ENCODE measurements at regions not wholly inside any gene's neighbourhood (a gene's known extent, or its start where the extent isn't known, plus 50 kb on each side); places are given as distances from the start of the nearest gene placed in this dataset.

DNA sequence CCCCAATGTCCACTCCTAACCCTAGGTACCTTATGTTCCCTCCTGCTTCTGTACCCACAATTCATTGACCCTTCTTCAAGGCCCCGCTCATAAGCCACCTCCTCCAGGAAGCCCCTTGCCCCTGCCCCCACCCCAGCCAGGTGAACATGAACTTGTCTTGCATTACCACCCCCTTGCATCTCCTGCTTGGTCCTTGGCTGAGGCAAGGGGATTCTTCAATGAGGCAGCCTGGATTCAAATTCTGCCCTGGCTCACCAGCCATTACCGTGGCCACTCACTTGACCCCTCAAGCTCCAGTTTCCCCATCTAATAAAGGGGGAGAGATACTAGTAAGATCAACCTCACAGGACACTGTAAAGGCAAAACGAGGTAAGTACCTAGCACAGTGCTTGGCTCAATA, 193.1 kb downstream of the DICER1 start:
- H3K9me3 ChIP-seq (ENCODE audit: control insufficient read depth, low read length, poor library complexity, severe bottlenecking), result no peaks in the 10 kb centered on the region
- ATAC-seq (no peak), DNase-seq (no peak)
- Mint-ChIP-seq H3K4me1 (peaks cover 2% of the 10 kb centered on the region), H3K27me3 (peaks cover 42% of the 10 kb centered on the region), H3K27ac (no peak overlapping the region), H3K4me3 (no peak overlapping the region), H3K36me3 (ENCODE audit: low read depth) (no peaks in the 10 kb centered on the region)

DNA sequence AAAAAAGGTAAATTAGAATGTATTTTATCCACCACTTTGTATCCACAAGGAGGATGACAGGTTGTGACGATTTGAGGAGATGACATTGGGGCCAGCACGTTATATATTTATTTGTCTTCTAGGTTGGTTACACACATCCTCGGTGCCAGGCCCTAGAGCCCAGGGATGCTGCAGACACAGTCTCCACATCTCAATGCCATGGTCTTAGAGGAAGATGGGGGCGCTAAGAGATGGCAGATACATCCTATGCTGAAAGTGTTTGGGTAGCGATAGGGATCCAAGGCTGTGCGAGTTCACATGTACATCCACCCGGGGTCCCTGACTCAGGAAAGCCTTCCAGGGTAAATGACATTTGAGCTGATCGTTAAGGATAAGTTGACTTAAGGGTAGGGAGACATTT, 193.1 kb upstream of the GSC start:
- H3K4me1 Mint-ChIP-seq, result peaks cover 2% of the 10 kb centered on the region
- no peak overlapping the region for H3K27ac Mint-ChIP-seq
- no peaks in the 10 kb centered on the region for H3K9me3 ChIP-seq (ENCODE audit: control insufficient read depth, low read length, poor library complexity, severe bottlenecking)
- no peak for DNase-seq
- ATAC-seq, result no peak
- no peak overlapping the region for H3K4me3 Mint-ChIP-seq
- no peaks in the 10 kb centered on the region for H3K36me3 Mint-ChIP-seq (ENCODE audit: low read depth)
- H3K27me3 Mint-ChIP-seq, result peaks cover 46% of the 10 kb centered on the region

DNA sequence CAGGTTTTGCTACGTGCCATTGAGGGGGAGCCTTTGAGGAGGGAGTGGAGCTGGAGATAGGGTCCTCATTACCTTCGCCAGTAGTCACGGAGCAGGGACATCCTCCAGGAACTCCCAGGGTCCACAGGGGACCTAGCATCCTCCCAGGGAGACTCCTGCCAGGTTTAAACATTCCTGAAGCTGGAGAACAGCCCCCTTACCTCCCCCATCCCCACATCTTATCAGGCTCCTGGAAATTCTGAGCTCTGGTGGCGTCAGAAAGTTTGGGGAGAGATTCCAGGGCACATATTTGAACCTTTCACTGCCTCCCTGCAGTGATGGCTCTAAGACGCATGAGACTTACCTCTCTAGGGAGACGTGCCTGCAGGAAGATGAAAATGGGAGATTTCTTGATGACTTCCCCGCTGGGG, 192.3 kb upstream of the GSC start:
- Mint-ChIP-seq H3K27me3 (peaks cover 46% of the 10 kb centered on the region), H3K27ac (no peak overlapping the region), H3K4me3 (no peak overlapping the region), H3K4me1 (peaks cover 2% of the 10 kb centered on the region), H3K36me3 (ENCODE audit: low read depth) (no peaks in the 10 kb centered on the region)
- ATAC-seq, result no peak
- H3K9me3 ChIP-seq (ENCODE audit: control insufficient read depth, low read length, poor library complexity, severe bottlenecking), result no peaks in the 10 kb centered on the region
- DNase-seq, result no peak

DNA sequence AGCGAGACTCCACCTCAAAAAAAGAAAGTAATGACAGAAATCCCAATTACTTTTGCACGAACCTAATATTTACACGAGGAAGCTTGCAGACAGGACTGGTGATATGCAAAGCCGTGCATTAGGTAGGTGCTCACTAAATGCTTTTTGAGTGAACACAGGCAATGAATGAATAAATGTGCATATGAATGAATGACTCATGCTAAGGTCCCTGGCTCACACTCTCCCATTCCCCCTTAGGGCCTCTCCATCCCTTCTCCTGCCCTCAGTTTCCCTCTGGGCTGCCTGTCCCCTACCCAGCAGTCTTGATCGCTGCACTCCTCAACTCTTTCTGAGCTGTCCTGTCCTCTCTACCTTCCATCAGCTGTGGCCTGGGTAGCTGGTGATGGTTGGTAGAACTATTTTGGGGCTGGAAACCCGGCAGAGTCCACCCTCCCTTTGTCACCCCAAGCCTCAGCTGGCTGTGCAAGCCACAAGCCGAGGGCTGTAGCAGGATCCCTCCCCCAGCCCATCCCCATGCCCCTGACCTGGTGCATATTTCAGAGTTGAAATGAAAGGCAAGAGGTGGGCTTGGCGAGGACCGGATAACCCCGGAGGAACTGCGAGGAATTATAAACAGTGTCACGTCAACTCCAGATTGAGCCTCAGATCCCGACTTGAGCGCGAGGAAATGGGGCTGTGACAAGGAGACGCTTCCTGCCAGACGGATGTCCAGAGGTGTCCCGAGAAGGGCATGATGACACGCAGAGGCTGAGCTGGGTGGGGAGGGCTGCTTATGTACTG, 191.7 kb upstream of the GSC start:
- H3K36me3 Mint-ChIP-seq (ENCODE audit: low read depth), result no peaks in the 10 kb centered on the region
- ATAC-seq (no peak), DNase-seq (no peak)
- peaks cover 2% of the 10 kb centered on the region for H3K4me1 Mint-ChIP-seq
- no peak overlapping the region for H3K4me3 Mint-ChIP-seq
- H3K27me3 Mint-ChIP-seq, result peaks cover 49% of the 10 kb centered on the region
- H3K27ac Mint-ChIP-seq, result no peak overlapping the region
- no peaks in the 10 kb centered on the region for H3K9me3 ChIP-seq (ENCODE audit: control insufficient read depth, low read length, poor library complexity, severe bottlenecking)

DNA sequence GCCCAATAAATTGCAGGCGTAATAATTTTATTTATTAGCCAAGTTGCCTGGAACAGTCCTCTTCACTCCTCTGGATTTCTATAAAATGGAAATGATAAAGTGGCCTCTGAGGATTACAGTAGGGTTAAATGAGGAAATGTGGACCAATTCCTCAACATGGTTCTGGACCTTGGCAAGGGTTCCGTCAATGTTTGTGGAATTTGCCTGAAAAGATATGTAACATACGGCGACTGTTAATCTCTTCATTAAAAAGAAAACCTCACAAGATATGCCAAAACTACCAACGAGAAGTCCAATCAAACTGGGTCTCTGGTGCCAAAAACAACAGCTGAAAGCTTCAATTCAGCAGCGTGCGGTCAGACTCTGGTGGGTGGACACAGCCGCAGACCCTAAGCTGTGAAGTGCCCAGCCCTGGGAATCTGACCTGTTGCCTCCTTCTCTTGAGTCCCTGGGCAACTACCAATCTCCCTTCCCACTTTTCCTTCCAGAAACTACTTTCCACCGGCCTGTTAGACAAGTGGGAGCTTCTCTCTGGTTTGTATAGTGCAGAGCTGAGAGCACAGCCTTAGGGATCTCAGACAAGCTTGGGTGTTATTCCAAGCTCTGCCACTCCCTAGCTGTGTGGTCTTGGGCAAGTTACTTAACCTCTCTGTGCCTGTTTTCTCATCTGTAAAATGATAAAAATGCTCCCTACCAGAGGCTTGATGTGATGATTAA, 190.5 kb upstream of the GSC start:
- peaks cover 41% of the 10 kb centered on the region for H3K27me3 Mint-ChIP-seq
- H3K4me3 Mint-ChIP-seq, result no peak overlapping the region
- no peaks in the 10 kb centered on the region for H3K9me3 ChIP-seq (ENCODE audit: control insufficient read depth, low read length, poor library complexity, severe bottlenecking)
- H3K4me1 Mint-ChIP-seq, result peaks cover 2% of the 10 kb centered on the region
- no peak overlapping the region for H3K27ac Mint-ChIP-seq
- no peaks in the 10 kb centered on the region for H3K36me3 Mint-ChIP-seq (ENCODE audit: low read depth)
- DNase-seq (no peak), ATAC-seq (no peak)

DNA sequence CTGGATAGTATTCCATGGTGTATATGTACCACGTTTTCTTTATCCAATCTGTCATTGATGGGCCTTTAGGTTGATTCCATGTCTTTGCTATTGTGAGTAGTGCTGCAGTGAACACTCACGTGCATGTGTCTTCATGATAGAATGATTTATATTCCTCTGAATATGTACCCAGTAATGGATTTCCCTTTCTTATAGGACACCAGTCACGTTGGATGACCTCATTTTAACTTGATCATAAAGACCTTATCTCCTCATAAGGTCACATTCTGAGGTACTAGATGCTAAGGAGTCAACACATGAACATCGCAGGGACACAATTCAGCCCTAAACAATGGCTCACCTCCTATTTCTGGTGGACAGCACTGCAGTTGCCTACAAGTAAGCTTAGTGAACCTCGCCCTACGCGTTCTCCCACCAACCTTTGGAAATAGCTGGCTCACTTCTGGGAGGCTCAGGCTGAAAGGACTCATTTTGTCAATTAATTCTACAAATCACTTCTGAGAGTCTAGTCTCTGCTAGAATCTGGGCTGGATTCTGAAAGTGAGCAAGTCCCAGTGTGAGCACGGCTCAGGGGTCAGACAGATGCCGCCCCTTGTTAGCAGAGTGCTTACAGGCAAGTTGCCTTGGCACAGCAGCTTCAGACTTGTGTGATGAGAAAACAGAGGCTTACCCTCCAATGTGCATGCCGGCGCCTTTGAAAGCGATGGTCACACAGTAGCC, 183.8 kb upstream of the GSC start:
- H3K4me1 Mint-ChIP-seq, result no peaks in the 10 kb centered on the region
- peaks cover 28% of the 10 kb centered on the region for H3K27me3 Mint-ChIP-seq
- H3K4me3 Mint-ChIP-seq, result no peak overlapping the region
- ATAC-seq, result no peak
- no peak overlapping the region for H3K27ac Mint-ChIP-seq
- H3K9me3 ChIP-seq (ENCODE audit: control insufficient read depth, low read length, poor library complexity, severe bottlenecking), result no peaks in the 10 kb centered on the region
- no peak for DNase-seq
- no peaks in the 10 kb centered on the region for H3K36me3 Mint-ChIP-seq (ENCODE audit: low read depth)

DNA sequence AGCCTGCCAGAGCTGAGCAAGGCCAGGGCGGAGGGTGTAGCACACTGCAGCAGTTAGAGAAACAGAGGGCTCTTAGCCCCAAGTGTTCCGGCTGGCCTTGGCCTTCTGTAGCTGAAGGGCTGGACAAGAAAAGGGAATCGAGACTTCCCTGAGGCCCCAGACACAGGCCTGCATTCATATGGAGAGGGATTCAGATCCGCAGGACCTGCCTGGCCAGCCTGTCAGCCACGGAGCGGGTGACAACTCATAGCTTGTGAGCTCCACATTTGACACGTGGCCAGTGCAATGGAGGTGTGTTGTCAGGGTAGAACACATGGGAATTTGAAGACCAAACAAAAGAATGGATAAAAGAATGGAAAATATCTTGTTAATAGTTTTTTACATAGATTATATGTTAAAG, 182.2 kb upstream of the GSC start:
- H3K27me3 Mint-ChIP-seq, result peaks cover 17% of the 10 kb centered on the region
- no peaks in the 10 kb centered on the region for H3K9me3 ChIP-seq (ENCODE audit: control insufficient read depth, low read length, poor library complexity, severe bottlenecking)
- no peak for ATAC-seq
- no peaks in the 10 kb centered on the region for H3K36me3 Mint-ChIP-seq (ENCODE audit: low read depth)
- no peak overlapping the region for H3K4me3 Mint-ChIP-seq
- DNase-seq, result no peak
- H3K27ac Mint-ChIP-seq, result no peak overlapping the region
- no peaks in the 10 kb centered on the region for H3K4me1 Mint-ChIP-seq

DNA sequence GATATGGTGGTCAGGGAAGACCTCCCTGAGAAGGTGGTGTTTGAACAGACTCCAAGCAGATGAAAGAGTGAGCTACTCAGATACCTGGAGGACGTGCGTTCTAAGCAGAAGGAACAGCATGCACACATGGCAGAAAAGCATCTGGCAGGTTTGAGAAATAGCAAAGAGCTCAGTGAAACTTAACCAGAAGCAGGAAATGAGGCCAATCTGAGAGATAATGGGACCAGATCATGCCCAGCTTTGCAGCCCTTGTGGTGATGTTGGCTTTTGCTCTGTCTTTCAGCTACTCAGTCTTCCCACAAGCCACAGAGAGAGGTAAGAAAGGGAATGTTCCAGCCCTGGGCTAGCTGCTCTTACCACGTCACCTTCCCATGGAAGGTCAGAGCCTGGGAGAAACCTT, 176.3 kb upstream of the GSC start:
- H3K4me3 Mint-ChIP-seq, result peak overlapping the region; percentile 76
- DNase-seq, result peak in 1 of 3 donors; percentile 11
- H3K27ac Mint-ChIP-seq, result peak overlapping the region; percentile 92
- no peaks in the 10 kb centered on the region for H3K9me3 ChIP-seq (ENCODE audit: control insufficient read depth, low read length, poor library complexity, severe bottlenecking)
- H3K27me3 Mint-ChIP-seq, result peaks cover 11% of the 10 kb centered on the region
- ATAC-seq, result peak; percentile 78
- no peaks in the 10 kb centered on the region for H3K36me3 Mint-ChIP-seq (ENCODE audit: low read depth)
- peaks cover 10% of the 10 kb centered on the region for H3K4me1 Mint-ChIP-seq

DNA sequence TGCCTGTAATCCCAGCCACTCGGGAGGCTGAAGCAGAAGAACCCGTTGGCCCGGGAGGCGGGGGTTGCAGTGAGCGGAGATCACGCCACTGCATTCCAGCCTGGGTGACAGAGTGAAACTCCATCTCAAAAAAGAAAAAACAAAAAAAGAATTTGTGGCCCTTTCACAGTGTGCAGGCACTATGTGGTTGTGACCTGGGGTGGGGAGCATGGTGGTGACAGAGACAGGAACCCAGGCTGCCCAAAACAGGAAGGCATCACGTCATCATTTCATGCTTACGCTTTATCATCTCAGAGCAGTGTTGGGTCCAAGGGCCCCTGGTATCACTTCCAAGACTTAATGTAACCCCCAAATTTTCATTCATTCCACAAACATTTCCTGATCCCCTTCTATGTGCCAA, 175.7 kb upstream of the GSC start:
- ATAC-seq (peak; percentile 87), DNase-seq (peak in 1 of 3 donors; percentile 18)
- Mint-ChIP-seq H3K27ac (peak overlapping the region; percentile 92), H3K4me1 (peaks cover 10% of the 10 kb centered on the region), H3K36me3 (ENCODE audit: low read depth) (no peaks in the 10 kb centered on the region), H3K4me3 (peak overlapping the region; percentile 76), H3K27me3 (peaks cover 11% of the 10 kb centered on the region)
- H3K9me3 ChIP-seq (ENCODE audit: control insufficient read depth, low read length, poor library complexity, severe bottlenecking), result no peaks in the 10 kb centered on the region

DNA sequence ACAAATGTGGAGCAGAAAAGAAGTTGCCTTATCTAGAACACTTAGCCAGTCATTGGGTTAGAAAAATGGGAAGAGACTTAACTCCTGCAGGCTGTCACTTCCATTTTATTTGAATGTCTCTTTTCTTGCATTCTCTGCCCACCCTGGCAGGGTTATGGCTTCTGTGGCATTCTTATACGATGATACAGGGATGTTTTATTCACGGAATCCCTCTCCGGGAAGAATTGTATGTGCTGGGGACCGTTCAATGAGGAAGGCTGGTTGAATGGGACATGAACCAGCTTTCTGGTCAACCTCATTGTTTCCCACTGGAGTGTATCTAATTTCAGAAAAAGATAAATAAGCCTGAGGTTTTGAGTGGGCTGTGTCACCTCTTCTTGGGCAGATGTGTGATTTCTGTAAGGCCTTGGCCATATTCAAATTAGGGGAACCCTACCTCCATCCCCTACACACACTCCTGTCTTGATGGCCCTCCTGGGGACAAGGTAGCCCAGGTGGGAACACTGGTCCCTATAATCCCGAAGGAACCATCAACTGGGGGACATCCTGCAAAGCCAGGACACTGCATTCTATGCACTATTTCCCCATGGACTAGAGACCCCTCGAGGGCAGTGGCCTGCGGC, 174.8 kb upstream of the GSC start:
- Mint-ChIP-seq H3K27ac (peak overlapping the region; percentile 92), H3K36me3 (ENCODE audit: low read depth) (no peaks in the 10 kb centered on the region), H3K4me3 (no peak overlapping the region), H3K27me3 (peaks cover 5% of the 10 kb centered on the region), H3K4me1 (peaks cover 10% of the 10 kb centered on the region)
- H3K9me3 ChIP-seq (ENCODE audit: control insufficient read depth, low read length, poor library complexity, severe bottlenecking), result no peaks in the 10 kb centered on the region
- DNase-seq (no peak), ATAC-seq (no peak)

DNA sequence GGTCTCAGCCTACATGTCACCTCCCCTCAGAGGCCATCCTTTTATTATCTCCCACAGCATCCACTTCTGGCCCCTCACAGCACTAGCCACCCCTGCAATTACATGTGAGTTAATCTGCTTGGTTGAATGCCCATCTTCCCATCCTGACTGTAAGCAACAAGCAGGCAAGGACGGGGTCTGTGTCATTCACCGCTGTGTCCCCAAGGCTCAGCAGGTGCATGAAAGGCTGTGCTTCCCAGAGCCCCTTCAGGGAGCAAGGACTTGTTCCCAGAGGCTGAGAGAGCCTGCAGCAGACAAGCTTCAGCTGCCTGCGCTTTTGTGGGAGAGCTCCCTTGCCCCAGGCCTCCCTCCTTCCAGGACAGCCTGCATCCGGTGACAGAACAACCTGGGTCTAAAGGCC, 172.7 kb upstream of the GSC start:
- H3K36me3 Mint-ChIP-seq (ENCODE audit: low read depth), result no peaks in the 10 kb centered on the region
- peaks cover 10% of the 10 kb centered on the region for H3K4me1 Mint-ChIP-seq
- H3K9me3 ChIP-seq (ENCODE audit: control insufficient read depth, low read length, poor library complexity, severe bottlenecking), result no peaks in the 10 kb centered on the region
- H3K27ac Mint-ChIP-seq, result no peak overlapping the region
- DNase-seq (no peak), ATAC-seq (no peak)
- no peak overlapping the region for H3K4me3 Mint-ChIP-seq
- peaks cover 5% of the 10 kb centered on the region for H3K27me3 Mint-ChIP-seq

DNA sequence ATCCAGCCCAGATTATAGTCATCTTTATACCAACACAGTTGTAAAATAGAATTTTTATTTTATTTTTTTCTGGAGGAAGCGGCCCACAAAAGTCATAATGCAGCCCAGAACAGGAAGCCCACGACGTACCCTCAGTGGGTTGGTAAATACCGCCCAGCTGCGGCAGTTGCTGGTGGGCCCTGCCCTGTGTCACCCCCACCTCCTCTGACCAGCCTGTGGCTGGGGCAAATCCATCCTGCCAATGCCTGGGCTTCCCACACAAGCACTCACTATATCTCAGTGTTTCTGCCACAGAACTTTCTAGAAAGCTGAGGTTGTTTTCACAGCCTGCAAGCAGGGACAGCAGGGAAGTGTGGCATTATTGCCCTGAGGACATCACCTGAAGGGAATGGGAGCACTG, 171.4 kb upstream of the GSC start:
- no peaks in the 10 kb centered on the region for H3K36me3 Mint-ChIP-seq (ENCODE audit: low read depth)
- DNase-seq (no peak), ATAC-seq (no peak)
- no peak overlapping the region for H3K4me3 Mint-ChIP-seq
- H3K9me3 ChIP-seq (ENCODE audit: control insufficient read depth, low read length, poor library complexity, severe bottlenecking), result no peaks in the 10 kb centered on the region
- peaks cover 5% of the 10 kb centered on the region for H3K27me3 Mint-ChIP-seq
- H3K27ac Mint-ChIP-seq, result no peak overlapping the region
- peaks cover 6% of the 10 kb centered on the region for H3K4me1 Mint-ChIP-seq

All from T-helper 17 cell (primary cell).